OCI-LY1 (cell line): ENCODE measurements at regions not wholly inside any gene's neighbourhood (a gene's known extent, or its start where the extent isn't known, plus 50 kb on each side); places are given as distances from the start of the nearest gene placed in this dataset.

Source experiments
- EZH2 ChIP-seq: fragments of 200-600 bp; sonication (generic), shearing (Covaris generic); IDR thresholded peaks from 2 replicates; pipeline ENCODE4 v1.8.0; 2017; ENCODE audit warnings: borderline replicate concordance, mixed run types, mild to moderate bottlenecking, antibody characterized with exemption, low read length, moderate library complexity, mixed read lengths
- TF ChIP-seq, protein P1 (sequence below): fragments of 200-600 bp; sonication (generic), shearing (Covaris generic); IDR thresholded peaks from 2 replicates; pipeline ENCODE4 v1.5.1; 2017; ENCODE audit warnings: mild to moderate bottlenecking, antibody characterized with exemption, low read length, moderate library complexity, mixed read lengths

DNA sequence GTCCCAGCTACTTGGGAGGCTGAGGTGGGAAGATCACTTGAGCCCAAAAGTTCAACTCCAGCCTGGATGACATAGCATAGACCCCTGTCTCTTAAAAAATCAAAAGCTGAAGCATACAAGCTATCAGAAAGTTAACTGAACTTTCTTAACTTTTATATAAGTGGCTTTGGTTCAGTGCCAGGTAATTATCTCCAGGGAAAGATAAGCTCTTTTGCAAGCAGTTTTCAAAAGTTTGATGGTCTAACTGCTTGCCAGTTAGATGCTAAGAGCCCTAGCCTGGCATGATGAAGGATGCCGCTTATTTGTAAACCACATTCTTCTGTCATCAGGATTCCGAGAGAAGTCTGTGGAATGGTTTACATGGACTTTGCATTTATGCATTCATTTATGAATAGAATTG, 409.1 kb downstream of the AEBP2 start:
- TF ChIP-seq, protein P1, sequence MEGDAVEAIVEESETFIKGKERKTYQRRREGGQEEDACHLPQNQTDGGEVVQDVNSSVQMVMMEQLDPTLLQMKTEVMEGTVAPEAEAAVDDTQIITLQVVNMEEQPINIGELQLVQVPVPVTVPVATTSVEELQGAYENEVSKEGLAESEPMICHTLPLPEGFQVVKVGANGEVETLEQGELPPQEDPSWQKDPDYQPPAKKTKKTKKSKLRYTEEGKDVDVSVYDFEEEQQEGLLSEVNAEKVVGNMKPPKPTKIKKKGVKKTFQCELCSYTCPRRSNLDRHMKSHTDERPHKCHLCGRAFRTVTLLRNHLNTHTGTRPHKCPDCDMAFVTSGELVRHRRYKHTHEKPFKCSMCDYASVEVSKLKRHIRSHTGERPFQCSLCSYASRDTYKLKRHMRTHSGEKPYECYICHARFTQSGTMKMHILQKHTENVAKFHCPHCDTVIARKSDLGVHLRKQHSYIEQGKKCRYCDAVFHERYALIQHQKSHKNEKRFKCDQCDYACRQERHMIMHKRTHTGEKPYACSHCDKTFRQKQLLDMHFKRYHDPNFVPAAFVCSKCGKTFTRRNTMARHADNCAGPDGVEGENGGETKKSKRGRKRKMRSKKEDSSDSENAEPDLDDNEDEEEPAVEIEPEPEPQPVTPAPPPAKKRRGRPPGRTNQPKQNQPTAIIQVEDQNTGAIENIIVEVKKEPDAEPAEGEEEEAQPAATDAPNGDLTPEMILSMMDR = no peak
- TF ChIP-seq EZH2 = no peak
